ENCODE measurements at regions not wholly inside any gene's neighbourhood (a gene's known extent, or its start where the extent isn't known, plus 50 kb on each side); places are given as distances from the start of the nearest gene placed in this dataset.

DNA sequence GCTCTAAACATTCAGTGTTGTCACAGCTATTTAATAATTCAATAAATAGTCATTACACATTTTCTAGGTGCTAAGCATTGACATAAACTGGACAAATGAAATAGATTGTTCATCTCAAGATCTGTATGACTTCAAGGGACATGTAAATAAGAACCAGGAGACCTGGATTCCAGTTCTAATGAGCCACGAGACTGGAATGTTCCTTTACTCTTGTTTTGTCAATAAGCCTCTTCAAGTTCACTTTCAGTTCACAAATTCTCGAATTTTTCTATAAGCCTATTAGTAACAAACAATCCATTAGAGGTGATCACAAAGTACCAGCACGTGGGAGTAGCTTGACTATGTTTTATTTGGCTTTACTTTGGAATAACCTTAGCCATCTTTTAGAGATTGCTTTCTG lies 514.0 kb upstream of the SMIM31 start:
- no peaks in the 10 kb centered on the region for H3K36me3 ChIP-seq (ENCODE audit: control insufficient read depth in 4 of 4, insufficient read depth in 3 of 4, low read depth in 1 of 4, low read length in 3 of 4)
- TF ChIP-seq HNF4A (conservative IDR thresholded peaks at IDR 0.05) = no peak
- TF ChIP-seq, protein P1, sequence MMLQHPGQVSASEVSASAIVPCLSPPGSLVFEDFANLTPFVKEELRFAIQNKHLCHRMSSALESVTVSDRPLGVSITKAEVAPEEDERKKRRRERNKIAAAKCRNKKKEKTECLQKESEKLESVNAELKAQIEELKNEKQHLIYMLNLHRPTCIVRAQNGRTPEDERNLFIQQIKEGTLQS (IDR thresholded peaks at IDR 0.05) = no peak
- TF ChIP-seq FOXA1 (IDR thresholded peaks at IDR 0.05) = no peak
- TF ChIP-seq, protein P2, sequence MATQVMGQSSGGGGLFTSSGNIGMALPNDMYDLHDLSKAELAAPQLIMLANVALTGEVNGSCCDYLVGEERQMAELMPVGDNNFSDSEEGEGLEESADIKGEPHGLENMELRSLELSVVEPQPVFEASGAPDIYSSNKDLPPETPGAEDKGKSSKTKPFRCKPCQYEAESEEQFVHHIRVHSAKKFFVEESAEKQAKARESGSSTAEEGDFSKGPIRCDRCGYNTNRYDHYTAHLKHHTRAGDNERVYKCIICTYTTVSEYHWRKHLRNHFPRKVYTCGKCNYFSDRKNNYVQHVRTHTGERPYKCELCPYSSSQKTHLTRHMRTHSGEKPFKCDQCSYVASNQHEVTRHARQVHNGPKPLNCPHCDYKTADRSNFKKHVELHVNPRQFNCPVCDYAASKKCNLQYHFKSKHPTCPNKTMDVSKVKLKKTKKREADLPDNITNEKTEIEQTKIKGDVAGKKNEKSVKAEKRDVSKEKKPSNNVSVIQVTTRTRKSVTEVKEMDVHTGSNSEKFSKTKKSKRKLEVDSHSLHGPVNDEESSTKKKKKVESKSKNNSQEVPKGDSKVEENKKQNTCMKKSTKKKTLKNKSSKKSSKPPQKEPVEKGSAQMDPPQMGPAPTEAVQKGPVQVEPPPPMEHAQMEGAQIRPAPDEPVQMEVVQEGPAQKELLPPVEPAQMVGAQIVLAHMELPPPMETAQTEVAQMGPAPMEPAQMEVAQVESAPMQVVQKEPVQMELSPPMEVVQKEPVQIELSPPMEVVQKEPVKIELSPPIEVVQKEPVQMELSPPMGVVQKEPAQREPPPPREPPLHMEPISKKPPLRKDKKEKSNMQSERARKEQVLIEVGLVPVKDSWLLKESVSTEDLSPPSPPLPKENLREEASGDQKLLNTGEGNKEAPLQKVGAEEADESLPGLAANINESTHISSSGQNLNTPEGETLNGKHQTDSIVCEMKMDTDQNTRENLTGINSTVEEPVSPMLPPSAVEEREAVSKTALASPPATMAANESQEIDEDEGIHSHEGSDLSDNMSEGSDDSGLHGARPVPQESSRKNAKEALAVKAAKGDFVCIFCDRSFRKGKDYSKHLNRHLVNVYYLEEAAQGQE (IDR thresholded peaks at IDR 0.05) = no peak
- no peak for TF ChIP-seq YY1 (IDR thresholded peaks at IDR 0.05)
- TF ChIP-seq, protein P3, sequence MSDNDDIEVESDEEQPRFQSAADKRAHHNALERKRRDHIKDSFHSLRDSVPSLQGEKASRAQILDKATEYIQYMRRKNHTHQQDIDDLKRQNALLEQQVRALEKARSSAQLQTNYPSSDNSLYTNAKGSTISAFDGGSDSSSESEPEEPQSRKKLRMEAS (IDR thresholded peaks at IDR 0.05) = no peak
- no peak overlapping the region for H3K9ac ChIP-seq (ENCODE audit: low read depth in 1 of 2, low read length in 2 of 2)
- H3K4me1 ChIP-seq (ENCODE audit: control insufficient read depth in 4 of 4, insufficient read depth in 4 of 4, low read length in 3 of 4) = no peaks in the 10 kb centered on the region
- no peaks in the 10 kb centered on the region for H3K27me3 ChIP-seq (ENCODE audit: control insufficient read depth in 4 of 4, insufficient read depth in 4 of 4, low read length in 3 of 4)
- no peak for DNase-seq (ENCODE audit: low spot score)
- peaks cover 0 to 4% (median 0%) of the 10 kb centered on the region in 4 donors for H3K9me3 ChIP-seq (ENCODE audit: control insufficient read depth in 4 of 4, low read length in 3 of 4)
- 28% methylated on average over 3 of the region's 3 CpGs for WGBS
- H3K27ac ChIP-seq (ENCODE audit: low read depth in 1 of 2, low read length in 2 of 2) = no peak overlapping the region
- H3K4me3 ChIP-seq (ENCODE audit: low read depth in 1 of 3, low read length in 3 of 3) = no peak overlapping the region

DNA sequence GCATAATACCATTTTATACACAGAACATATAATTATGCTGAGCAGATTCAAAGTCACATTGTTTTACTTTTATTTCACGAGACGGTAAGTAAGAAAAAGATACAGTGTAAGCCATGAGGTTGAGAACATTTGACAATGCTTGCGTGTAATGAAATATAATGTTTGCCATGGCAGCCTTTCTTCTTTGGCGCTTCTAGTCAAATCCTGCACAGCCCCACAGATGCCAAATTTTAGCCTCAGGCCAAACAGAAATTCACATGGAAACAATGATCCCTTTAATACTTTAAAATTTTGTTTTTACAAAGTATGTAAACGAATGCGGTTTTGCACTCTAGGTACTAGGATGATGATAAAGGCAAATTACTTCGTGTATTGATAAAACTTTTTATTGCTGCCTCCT lies 502.7 kb upstream of the SMIM31 start:
- H3K36me3 ChIP-seq (ENCODE audit: control insufficient read depth in 4 of 4, insufficient read depth in 3 of 4, low read depth in 1 of 4, low read length in 3 of 4) = no peaks in the 10 kb centered on the region
- H3K4me3 ChIP-seq (ENCODE audit: low read depth in 1 of 3, low read length in 3 of 3) = no peak overlapping the region
- H3K27me3 ChIP-seq (ENCODE audit: control insufficient read depth in 4 of 4, insufficient read depth in 4 of 4, low read length in 3 of 4) = no peaks in the 10 kb centered on the region
- 76% methylated on average over 7 of the region's 7 CpGs for WGBS
- no peak for DNase-seq (ENCODE audit: low spot score)
- no peak overlapping the region for H3K27ac ChIP-seq (ENCODE audit: low read depth in 1 of 2, low read length in 2 of 2)
- TF ChIP-seq HNF4A (conservative IDR thresholded peaks at IDR 0.05) = no peak
- H3K9ac ChIP-seq (ENCODE audit: low read depth in 1 of 2, low read length in 2 of 2) = no peak overlapping the region
- H3K9me3 ChIP-seq (ENCODE audit: control insufficient read depth in 4 of 4, low read length in 3 of 4) = peaks cover 0 to 3% (median 0%) of the 10 kb centered on the region in 4 donors
- H3K4me1 ChIP-seq (ENCODE audit: control insufficient read depth in 4 of 4, insufficient read depth in 4 of 4, low read length in 3 of 4) = no peaks in the 10 kb centered on the region

- DNase-seq (ENCODE audit: low spot score) = no peak
- Histone ChIP-seq H3K36me3 (ENCODE audit: control insufficient read depth in 4 of 4, insufficient read depth in 3 of 4, low read depth in 1 of 4, low read length in 3 of 4) (no peaks in the 10 kb centered on the region), H3K27me3 (ENCODE audit: control insufficient read depth in 4 of 4, insufficient read depth in 4 of 4, low read length in 3 of 4) (no peaks in the 10 kb centered on the region), H3K9ac (ENCODE audit: low read depth in 1 of 2, low read length in 2 of 2) (no peak overlapping the region), H3K27ac (ENCODE audit: low read depth in 1 of 2, low read length in 2 of 2) (no peak overlapping the region), H3K4me3 (ENCODE audit: low read depth in 1 of 3, low read length in 3 of 3) (no peak overlapping the region), H3K9me3 (ENCODE audit: control insufficient read depth in 4 of 4, low read length in 3 of 4) (peaks cover 0 to 3% (median 0%) of the 10 kb centered on the region in 4 donors), H3K4me1 (ENCODE audit: control insufficient read depth in 4 of 4, insufficient read depth in 4 of 4, low read length in 3 of 4) (no peaks in the 10 kb centered on the region)
- TF ChIP-seq, protein P3 (IDR thresholded peaks at IDR 0.05) = no peak
- TF ChIP-seq SP1 (IDR thresholded peaks at IDR 0.05) = no peak
- TF ChIP-seq, protein P4, sequence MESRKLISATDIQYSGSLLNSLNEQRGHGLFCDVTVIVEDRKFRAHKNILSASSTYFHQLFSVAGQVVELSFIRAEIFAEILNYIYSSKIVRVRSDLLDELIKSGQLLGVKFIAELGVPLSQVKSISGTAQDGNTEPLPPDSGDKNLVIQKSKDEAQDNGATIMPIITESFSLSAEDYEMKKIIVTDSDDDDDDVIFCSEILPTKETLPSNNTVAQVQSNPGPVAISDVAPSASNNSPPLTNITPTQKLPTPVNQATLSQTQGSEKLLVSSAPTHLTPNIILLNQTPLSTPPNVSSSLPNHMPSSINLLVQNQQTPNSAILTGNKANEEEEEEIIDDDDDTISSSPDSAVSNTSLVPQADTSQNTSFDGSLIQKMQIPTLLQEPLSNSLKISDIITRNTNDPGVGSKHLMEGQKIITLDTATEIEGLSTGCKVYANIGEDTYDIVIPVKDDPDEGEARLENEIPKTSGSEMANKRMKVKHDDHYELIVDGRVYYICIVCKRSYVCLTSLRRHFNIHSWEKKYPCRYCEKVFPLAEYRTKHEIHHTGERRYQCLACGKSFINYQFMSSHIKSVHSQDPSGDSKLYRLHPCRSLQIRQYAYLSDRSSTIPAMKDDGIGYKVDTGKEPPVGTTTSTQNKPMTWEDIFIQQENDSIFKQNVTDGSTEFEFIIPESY (IDR thresholded peaks at IDR 0.05) = no peak
- no peak for TF ChIP-seq HNF4A (conservative IDR thresholded peaks at IDR 0.05)
- TF ChIP-seq YY1 (IDR thresholded peaks at IDR 0.05) = no peak
- no peak for TF ChIP-seq RXRA (IDR thresholded peaks at IDR 0.05)
- no peak for TF ChIP-seq EGR1 (IDR thresholded peaks at IDR 0.05; ENCODE audit: low read depth in 2 of 2)
- TF ChIP-seq NR2F2 (IDR thresholded peaks at IDR 0.05) = no peak
- no peak for TF ChIP-seq FOXA2 (IDR thresholded peaks at IDR 0.05)
- TF ChIP-seq TAF1 (conservative IDR thresholded peaks at IDR 0.05) = no peak
- no peak for TF ChIP-seq RAD21 (IDR thresholded peaks at IDR 0.05)
- WGBS = 5% methylated on average over 1 of the region's 1 CpG
Measured at GRCh38 chr4:164252286-164252685, 501.6 kb upstream of the SMIM31 start.

Data from liver (tissue), 7 donors.